ENCODE measurements at regions not wholly inside any gene's neighbourhood (a gene's known extent, or its start where the extent isn't known, plus 50 kb on each side); places are given as distances from the start of the nearest gene placed in this dataset.
"Not testable (repeated sequence)": the region's sequence is repeated elsewhere in the genome, so short reads cannot be mapped to it uniquely, and the experiment has no call there.

DNA sequence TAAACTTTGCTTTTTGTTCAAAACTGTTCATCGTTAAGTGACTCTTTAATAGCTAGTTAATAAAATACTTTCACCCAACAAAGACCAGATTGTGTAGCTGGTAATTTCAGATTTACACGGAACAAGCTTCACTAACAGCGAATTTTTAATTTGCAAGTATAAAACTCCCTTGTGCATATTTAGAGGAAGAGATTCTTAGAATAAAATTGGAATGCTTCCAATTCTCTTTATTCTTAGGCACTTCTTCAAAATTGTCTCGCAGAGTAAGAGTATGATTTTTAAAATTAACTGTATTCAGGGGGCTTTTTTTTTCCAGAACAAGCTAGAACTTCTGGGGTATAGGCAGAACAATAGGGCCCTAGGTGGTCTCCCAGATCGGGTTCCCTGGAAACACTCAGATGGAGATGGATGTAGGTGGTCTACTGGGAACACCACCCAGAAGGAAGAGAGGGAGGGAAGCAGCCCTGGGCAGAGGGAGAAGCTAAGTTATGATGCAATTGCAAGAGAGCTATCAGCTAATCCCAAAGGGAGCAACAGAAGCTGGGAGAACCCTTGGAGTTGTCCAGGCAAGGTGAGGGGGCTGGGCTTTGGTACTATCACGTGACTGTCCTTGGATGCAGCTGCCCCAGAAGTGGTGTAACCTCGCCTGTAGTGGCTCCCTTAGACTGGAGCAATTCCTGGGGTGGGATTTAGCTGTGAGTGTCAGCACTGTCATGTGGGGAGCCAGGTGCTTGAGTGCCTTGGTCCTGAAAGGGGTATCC is 151.7 kb upstream of the ASB18 start:
- no peak for DNase-seq

DNA sequence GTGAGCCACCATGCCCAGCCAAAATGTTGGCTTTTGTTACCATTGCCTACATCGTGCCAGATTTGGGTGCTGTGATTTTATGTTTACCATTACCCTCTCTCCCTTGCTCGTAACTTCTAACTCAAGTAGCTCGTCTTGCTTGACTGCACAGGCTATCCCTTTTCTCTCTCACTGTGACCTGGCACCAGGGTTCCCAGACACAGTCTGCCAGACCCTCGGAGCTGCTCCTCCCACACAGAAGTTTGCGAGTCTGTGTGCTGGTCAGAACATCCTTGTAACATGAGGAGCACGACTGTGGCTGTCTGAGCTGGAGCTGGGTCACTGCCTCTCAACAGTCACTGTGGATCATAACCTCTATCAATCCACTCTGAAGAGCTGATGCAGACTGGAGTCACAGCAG is 152.5 kb upstream of the ACKR3 start:
- DNase-seq: no peak

DNA sequence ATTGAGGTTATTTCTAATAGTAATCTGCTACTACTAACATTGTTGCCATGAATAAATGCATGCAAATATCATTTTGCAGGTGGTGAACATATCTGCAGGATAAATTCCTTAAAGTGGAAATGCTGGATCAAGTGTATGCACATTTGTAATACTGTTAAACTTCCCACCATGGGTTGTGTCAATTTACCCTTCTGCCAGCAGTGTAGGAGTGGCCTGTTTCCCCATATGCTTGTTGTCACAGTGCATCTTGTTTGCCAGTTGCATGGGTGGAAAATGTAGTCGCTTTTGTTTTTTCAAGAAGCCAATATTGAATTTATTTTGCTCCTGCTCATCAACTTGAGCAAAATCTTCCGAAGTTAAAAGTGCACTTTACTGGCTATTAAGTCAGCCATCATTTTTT is 139.0 kb upstream of the ACKR3 start:
- DNase-seq: no peak

DNA sequence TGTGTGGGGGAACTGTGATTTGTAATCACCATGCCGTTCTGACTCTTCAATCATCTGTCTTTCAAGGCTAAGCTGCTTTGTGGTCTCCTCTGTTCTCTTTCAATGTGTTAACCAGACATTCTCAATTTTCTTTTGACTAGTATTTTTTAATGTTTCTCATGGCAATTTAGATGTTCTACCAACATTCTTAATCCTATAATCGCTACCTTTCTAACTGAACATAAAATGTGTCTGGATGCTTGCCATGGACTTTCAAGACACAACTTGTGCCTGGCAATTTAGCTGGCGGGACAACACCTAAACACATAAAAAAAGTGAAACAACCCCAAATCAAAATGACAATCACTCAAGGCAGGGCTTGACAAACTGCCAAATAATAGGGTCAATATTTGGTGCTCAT is 135.0 kb upstream of the ACKR3 start:
- DNase-seq: no peak

DNA sequence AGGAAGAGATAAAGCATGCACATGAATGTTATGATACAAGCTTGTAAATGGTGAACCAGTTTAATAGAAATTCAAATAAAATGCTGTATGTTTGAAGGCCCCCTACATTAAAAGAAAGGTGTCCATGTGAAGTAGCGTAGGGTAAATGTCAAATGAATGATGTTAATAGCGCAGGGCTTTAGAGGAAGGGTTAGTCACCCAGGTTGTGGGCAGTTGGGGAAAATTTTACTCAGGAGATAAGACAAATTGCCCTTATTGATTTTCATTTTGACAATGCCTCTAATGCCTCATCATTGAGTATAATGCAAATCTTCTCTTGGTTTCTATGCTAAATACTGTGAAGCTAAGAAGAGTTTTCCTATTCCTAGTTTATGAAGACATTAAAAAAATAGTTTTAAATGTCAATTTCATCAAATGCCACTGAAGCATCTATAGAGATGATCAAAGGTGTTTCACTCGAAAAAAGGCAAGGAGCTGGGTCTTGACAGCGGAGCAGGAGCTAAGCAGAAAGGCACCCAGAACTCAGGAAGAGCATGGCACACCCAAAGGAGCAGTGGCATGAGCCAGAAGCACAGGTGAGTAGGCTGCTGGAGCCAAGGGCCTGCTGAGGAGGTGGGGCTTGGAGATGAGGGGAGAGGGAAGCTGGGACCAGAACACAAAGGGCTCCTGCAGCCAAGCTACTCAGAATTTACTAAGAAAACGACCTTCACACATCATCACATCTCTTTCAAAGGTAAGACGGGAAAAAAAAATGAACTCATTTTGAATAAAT is 129.3 kb upstream of the ACKR3 start:
- DNase-seq: no peak

DNA sequence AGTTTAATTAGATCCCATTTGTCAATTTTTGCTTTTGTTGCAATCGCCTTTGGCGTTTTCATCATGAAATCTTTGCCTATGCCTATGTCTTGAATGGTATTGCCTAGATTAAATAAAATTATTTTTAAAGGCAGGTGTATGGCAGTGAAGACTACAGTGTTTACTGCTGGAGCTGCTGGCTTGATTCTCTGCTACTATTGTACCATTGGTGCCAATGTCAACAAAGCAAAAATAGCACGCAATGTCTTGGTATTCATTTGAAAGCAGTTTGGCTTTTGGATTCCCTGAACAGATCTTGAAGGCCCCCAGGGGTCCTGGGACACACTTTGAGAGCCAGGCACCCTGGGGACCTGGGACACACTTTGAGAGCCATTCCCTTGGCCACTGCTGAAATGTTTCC is 125.4 kb upstream of the ACKR3 start:
- no peak for DNase-seq

DNA sequence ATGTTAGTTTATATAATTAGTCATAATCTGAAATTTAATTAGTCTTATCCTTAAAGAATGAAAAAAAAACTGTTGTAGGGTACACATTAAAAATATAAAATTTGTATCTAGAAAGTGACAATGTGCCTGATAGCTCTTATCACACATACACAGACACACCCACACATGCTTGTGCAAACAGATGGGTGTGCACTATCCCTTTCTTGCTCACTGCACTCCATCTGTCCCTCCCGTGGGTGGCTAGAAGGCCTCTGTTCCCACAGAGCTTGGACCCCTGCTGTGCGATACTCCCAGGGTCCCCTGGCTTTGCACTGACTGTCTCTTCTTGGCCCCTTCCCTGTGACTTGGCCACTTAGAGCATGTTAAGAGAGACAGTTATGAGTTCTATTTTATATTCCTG is 123.9 kb upstream of the ACKR3 start:
- no peak for DNase-seq

DNA sequence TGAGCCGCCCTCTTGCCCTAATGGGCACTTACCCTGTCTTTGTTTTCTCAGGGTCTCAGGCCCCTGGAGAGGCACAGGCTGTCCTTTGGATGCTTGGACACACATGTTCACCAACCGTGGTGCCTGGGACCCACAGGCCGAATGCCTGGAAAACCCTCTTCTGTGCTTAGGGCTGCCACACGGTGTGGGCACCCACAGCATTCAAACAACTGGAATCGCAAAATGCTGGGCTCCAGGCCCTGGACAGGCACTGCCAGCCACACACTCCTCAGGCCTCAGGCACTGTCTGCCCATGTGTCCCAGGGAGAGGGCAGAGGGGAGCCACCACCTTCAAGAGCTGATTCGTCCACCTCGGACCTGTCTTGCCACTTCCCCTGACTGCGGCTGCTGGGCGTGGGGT is 123.1 kb upstream of the ACKR3 start:
- DNase-seq: no peak

DNA sequence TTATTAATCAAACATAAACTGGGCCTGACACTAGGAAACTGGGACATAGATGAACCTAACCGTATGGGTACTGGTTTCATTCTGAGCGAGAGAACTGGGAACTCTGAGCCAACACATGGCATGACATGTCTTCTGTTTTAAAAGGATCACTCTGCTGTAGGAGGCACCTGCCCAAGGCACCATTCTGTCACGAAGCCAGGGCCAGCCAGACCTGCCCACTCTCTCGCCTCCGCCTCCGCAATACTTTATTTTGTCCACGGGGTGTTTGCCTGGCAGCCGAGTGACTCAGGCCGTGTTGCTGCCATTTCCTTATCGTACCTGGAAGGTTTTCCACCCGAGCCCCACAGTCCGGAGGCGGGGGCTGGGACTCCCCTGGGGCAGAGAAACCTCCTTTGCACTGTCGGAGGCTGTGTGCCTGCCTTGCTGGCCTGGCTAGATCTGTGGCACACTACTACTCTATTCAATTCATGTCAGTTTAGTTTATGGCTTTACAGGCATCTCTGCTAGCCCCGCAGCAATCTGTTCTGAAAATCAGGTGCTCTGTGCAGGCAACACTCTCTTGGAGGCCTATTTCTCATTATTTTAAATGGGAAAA is 120.4 kb upstream of the ACKR3 start:
- DNase-seq: no peak

DNA sequence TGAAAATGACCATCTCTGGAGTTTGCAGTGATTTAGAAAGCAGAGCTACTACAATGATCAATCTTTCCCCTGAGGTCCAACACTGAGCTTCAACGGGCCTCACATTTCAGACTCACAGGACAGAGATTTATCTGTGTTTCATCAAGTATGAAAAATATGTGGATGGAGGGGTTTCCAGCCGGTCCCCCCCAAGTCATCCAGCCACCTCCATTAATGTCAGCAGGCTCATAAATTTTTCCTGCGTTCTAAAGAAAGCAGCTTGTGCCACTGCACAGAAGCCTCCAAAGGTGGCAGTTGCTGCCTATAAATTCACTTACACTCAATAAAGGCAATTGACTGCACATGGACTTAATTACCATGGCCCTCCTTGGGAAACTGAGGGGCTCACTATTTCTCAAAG is 117.4 kb upstream of the ACKR3 start:
- no peak for DNase-seq

DNA sequence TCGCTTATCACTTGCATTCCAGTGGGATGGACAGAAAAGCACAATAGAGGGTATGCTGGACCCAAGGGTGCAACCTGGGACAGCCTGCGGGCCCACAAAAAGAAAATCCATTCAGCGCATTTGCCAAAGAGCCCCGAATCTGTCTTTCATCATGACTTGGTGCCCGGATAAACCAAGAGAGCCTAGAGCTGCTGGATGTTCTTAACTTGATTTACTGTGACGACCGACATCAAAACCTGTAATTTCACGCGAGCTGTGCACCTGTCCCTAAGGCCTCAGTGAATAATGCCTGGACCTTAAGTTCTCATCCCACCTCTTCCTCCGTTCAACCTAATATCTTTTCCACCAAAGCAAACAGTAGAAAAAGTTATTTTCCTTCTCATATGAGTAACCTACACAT is 115.5 kb upstream of the ACKR3 start:
- DNase-seq: no peak

DNA sequence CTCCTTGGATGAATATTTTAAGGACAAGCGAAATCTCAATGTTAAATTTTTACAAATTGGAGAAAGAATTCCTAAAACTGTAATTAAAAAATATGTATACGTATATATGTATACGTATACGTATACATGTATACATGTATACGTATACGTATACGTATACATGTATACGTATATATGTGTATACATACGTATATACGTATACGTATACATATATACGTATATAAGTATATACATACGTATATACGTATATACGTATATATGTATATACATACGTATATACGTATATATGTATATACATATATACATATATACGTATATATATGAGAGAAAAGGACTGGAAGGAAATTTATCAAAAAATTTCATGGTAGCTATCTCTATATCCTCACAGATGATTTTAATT is 110.2 kb upstream of the ACKR3 start:
- no peak for DNase-seq

DNA sequence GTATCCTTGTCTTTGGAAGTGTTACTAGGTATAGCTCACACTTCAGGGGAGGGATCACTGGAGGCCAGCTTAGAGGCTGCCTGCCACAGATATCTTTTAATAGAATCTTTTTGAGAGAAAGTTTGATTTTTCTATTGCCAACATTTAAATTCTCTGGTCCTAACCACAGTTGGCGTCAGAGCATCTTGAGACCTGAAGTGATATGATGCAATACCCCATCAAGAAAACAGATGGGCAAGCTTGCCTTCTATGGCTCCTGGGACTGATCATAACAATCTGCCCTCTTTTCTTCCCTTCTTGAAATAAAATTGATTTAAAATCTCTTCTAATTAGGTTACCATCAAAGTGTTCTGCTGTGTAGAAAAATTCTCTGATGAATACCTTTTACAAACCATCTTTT is 105.5 kb upstream of the ACKR3 start:
- DNase-seq: no peak

DNA sequence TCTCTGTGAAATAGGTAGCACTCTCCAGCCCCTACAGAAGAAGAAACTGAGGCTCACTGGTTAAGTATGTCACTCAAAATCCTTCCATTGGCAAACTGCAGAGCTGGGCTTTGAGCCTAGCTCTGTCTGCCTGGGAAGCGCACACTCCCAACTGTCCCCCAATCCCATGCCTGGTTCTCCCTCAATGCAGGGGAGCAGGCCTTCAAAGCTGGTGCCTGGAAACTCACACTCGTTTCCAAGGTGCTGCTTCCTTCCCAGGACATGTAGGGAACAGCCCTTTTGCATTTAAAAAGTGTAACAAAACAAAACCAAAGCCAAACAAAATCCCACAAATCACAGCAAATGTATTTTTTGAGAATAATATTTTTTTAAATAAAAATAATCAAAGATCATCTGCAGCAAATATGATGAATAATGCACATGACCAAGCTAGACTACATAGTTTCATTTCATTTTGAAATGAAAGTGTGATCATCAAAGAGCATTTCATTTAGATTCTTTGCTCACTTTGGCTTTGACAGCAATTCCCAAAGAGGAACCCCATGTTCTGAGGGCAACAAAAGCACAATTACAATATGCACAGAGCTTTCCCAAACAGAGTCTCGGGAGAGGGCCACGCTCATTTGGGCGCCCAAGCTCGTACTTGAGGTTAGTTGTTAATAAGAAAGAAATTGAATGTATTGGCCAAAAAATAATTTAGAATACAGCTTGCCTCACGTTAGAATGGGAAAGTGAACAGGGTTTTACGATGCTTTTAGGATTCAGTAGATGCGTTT is 96.7 kb upstream of the ACKR3 start:
- DNase-seq: no peak

DNA sequence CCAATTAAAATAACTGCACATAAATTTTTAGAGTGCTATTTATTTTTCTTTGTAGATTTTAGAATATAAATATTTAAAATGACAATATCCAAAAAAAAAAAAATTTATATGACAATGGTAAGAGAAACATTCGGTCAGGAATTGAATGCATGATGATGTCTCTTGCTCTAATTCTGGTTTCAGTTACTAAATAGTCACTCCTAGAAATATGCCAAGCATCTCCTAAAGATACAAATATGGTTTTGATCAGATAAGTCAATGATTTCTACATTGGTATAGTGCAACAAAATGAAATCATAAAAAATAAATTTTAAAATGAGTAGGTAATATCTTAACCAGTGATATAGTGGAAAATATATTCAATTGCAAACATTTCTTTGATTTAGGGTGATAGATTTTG is 95.9 kb upstream of the ACKR3 start:
- no peak for DNase-seq

DNA sequence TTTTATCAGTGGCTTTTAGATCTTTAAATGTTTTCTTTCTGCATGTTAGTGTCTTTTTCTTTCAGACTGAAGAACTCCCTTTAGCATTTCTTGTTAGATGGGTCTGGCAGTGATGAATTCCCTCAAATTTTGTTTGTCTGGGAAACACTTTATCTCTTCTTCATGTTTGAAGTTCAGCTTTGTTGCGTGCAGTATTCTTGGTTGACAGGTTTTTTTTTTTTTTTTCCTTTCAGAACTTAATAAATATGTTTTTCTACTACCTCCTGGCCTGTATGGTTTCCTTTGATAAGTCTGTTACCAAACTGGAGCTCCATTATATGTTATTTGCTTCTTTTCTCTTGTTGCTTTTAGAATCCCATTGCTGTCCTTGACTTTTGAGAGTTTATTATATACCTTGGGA is 89.8 kb upstream of the ACKR3 start:
- DNase-seq: no peak

DNA sequence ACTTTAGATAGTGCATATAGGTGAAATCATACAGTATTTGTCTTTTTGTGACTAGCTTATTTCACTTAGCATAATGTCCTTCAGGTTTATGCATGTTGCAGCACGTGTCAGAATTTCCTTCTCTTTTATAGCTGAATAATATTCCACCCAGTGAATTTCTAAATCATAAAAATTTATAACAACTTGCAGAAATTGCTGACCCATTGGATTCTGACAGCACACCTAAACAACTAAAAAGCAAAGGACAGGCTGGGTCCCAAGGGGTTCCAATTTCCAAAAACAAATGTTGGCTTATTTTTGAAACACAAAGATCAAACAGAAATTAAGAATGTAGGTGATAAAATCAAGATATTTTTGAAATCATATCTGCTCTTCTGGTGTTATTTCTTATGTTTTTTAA is 86.5 kb upstream of the ACKR3 start:
- DNase-seq: no peak

DNA sequence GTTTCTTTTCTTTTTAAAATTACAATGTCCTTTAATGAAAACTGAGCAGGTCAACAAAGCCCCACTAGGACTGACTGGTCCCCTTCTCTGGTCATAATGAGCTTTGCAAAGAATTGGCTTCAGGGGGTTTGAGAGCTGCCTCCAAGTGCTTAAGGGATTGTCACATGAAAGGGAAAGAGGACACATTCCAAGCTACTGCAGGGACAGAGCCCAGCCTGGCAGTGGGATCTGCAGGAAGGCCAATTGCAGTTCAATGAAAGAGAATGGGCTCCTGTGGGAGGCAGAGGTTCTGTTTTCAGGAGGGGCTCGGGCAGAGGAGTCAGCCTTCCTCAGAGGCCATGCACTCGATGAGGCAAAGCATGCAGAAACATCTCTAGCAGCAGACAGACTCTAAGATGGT is 84.1 kb upstream of the ACKR3 start:
- DNase-seq: no peak

DNA sequence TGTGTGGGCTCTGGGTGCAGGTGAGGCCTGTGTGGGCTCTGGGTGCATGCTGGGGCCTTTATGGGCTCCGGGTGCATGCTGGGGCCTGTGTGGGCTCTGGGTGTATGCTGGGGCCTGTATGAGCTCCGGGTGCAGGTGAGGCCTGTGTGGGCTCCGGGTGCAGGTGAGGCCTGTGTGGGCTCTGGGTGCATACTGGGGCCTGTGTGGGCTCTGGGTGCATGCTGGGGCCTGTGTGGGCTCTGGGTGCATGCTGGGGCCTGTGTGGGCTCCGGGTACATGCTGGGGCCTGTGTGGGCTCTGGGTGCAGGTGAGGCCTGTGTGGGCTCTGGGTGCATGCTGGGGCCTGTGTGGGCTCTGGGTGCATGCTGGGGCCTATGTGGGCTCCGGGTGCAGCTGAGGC is 80.5 kb upstream of the ACKR3 start:
- not testable (repeated sequence) for DNase-seq

DNA sequence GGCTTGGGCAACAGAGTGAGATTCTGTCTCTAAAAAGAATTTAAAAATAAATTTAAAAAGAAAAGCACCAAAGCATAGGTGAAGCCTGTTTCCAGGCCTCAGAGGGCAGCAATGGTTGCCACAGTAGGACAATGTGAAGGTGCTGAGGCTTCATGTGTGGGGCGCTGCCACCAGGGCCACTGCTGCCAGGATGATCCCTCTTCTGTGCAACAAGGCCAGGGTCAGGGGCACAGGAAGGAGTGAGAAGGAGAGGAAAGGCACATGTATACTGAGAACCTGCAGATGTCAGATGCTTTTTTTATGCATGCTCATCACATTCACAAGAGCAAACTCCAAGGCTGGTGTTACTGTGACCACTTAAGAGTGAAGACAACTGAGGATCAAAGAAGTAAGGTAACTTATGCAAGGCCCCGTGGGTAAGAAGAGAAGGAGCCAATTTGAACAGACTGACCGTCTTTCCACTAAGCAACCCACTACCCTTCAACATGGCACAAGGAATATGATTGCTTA is 79.7 kb upstream of the ACKR3 start:
- DNase-seq: no peak

DNA sequence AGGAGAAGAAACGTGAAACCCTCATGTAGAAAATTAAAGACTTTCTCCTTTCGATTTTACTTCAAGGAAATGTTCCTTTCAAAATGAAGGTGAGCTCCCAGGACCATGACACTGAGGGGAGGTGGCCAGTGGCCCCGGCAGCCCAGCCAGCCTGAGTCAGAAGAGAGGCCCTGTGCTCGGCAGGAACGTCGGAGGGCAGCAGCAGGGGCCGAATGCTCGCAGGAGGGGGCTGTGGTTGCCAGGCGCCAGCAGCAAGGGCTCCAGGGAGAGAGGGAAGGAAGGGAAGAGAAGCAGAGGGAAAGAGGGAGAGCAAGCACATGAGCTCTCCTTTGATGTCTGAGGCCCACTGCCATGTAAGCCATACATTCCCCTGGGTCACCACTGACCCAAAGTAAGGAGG is 73.3 kb upstream of the ACKR3 start:
- no peak for DNase-seq

DNA sequence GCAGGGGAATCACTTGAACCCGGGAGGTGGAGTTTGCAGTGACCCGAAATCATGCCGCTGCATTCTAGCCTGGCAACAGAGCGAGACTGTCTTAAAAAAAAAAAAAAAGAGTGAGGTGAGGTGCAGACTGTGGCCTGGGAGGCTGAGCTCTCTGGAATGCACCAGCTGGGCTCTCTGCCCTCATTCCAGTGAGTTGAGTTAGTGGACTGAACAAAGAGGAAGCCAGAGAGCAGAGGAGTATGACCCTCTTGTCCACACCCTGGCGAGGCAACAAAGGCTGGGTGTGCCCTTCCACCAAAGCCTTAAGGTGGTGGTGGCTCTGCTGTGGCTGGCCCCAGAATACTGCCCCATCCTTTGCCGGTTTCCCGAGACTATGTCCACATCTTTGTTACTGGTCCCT is 71.3 kb upstream of the ACKR3 start:
- no peak for DNase-seq
